HEK293T (cell line): ENCODE measurements at regions not wholly inside any gene's neighbourhood (a gene's known extent, or its start where the extent isn't known, plus 50 kb on each side); places are given as distances from the start of the nearest gene placed in this dataset.
"Not testable (repeated sequence)": the region's sequence is repeated elsewhere in the genome, so short reads cannot be mapped to it uniquely, and the experiment has no call there.

Experiments
- ARNT ChIP-seq: fragments of 450-650 bp; IDR thresholded peaks from 2 replicates; pipeline ENCODE4 v1.6.1; 2017; ENCODE audit warnings: mild to moderate bottlenecking
- BHLHE40 ChIP-seq: fragments of 450-650 bp; IDR thresholded peaks from 2 replicates; pipeline ENCODE4 v1.6.1; 2016; ENCODE audit warnings: mild to moderate bottlenecking, moderate library complexity, borderline replicate concordance
- CTBP1 ChIP-seq: fragments of 450-650 bp; IDR thresholded peaks from 2 replicates; pipeline ENCODE4 v1.6.1; 2016; ENCODE audit warnings: borderline replicate concordance
- ELF4 ChIP-seq: fragments of 450-650 bp; IDR thresholded peaks from 2 replicates; pipeline ENCODE4 v1.6.1; 2017; ENCODE audit warnings: antibody characterized with exemption
- FOXA1 ChIP-seq: fragments of 450-650 bp; IDR thresholded peaks from 2 replicates; pipeline ENCODE4 v1.6.1; 2016; ENCODE audit warnings: mild to moderate bottlenecking
- FOXM1 ChIP-seq: fragments of 450-650 bp; IDR thresholded peaks from 2 replicates; pipeline ENCODE4 v1.6.1; 2017; ENCODE audit warnings: mild to moderate bottlenecking, borderline replicate concordance
- HDGF ChIP-seq: fragments of 450-650 bp; IDR thresholded peaks from 2 replicates; pipeline ENCODE4 v1.6.1; 2017; ENCODE audit warnings: antibody characterized with exemption, borderline replicate concordance
- L3MBTL2 ChIP-seq: fragments of 450-650 bp; conservative IDR thresholded peaks from 2 replicates; pipeline ENCODE4 v1.6.1; 2016; ENCODE audit warnings: mild to moderate bottlenecking
- NFRKB ChIP-seq: fragments of 450-650 bp; IDR thresholded peaks from 2 replicates; pipeline ENCODE4 v1.6.1; 2016; ENCODE audit warnings: mild to moderate bottlenecking, moderate library complexity
- SP1 ChIP-seq: fragments of 450-650 bp; IDR thresholded peaks from 2 replicates; pipeline ENCODE4 v1.6.1; 2017
- SUZ12 ChIP-seq: fragments of 450-650 bp; IDR thresholded peaks from 2 replicates; pipeline ENCODE4 v1.6.1; 2016; ENCODE audit warnings: mild to moderate bottlenecking
- TARDBP ChIP-seq: fragments of 450-650 bp; IDR thresholded peaks from 2 replicates; pipeline ENCODE4 v1.6.1; 2016
- ZNF384 ChIP-seq: fragments of 450-650 bp; IDR thresholded peaks from 2 replicates; pipeline ENCODE4 v1.6.1; 2016

DNA sequence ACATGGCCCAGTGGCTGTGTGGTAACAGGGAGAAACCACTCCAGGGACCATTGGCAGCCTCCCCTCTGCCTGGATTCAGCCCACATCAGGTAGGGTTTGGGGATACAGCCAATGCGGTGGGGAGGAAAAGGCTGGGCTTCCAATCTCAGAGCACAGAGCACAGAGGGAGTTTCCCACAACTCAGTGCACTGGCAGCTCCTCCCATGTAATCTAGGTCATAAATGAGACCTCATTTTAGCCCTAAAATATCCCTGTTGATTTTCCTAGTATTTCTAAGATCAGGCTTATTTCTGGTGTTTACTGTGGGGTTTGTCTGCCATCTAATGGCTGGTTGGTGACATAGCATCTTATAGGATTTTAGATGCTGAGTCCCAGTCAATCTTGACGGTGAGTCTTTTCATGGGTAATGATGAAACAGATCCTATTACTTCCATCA is 462.8 kb downstream of the RPIA start:
- not testable (repeated sequence) for TF ChIP-seq L3MBTL2, TARDBP, BHLHE40, SP1, ELF4, CTBP1, NFRKB, ARNT, FOXA1, SUZ12, HDGF, ZNF384, FOXM1
